ENCODE measurements at regions not wholly inside any gene's neighbourhood (a gene's known extent, or its start where the extent isn't known, plus 50 kb on each side); places are given as distances from the start of the nearest gene placed in this dataset.
"Not testable (repeated sequence)": the region's sequence is repeated elsewhere in the genome, so short reads cannot be mapped to it uniquely, and the experiment has no call there.

DNA sequence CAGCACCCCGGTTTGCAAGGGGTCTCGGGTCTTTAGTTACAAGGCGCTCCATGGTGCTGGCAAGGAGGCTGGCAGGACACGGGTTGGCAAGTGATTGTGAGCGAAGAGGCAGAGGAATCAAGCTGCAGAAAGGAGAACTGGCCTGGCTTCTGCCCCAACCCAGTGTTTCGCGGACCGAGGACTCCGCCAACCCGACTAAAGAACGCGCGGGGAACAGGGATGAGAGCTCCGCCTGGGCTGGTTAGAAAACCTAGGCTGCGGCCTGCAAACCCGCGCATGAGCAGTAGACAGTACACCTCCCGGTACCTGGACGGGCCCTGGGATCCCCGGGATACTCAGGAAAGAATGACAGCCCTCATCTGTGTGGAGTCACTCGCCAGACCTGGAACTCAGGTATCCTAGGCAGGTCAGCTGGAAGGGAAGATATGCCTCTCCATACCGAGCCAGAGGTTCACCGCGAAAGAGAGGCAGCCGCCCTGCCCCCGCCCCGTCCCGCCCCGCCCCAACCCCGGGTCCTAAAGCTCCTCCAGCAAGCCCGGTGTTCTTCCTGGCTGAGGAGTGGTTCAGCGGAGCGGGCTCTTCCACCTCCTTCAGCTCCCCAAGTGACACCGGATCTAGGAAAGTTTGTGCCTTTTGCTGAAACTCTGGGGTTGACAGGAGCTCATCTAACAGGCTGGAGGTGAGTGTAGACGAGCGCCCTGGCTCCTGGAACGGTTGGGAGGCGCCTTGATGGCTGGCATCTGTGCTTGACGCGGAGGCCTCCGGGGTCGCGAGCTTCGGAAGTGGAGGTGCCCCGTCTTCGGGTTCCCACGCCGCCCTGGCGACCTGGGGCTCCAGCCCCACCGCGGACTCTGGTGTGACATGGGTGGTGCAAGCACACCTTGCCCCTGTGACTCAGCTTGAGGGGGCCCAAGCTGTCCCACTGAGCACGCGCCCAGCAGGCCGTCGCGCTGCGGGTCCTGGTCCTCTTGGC is 1847.3 kb upstream of the DEFB115 start:
- H3K9me3 ChIP-seq (ENCODE audit: control insufficient read depth in 2 of 3, insufficient read depth in 1 of 3, low read length in 3 of 3), result peaks cover 0 to 4% (median 1%) of the 10 kb centered on the region in 3 donors
- H3K27ac ChIP-seq (ENCODE audit: low read depth in 2 of 2, low read length in 2 of 2), result no peak overlapping the region
- H3K9ac ChIP-seq (ENCODE audit: low read length in 3 of 3), result no peak overlapping the region
- peak in 1 of 5 donors; percentile 75 for DNase-seq
- H3K4me3 ChIP-seq (ENCODE audit: low read length in 3 of 3), result peak overlapping the region in 1 of 3 donors; percentile 42
- H3K36me3 ChIP-seq (ENCODE audit: control insufficient read depth in 2 of 3, insufficient read depth in 3 of 3, low read length in 3 of 3), result no peaks in the 10 kb centered on the region
- no peaks in the 10 kb centered on the region for H3K27me3 ChIP-seq (ENCODE audit: control insufficient read depth, insufficient read depth, low read length)
- H3K4me1 ChIP-seq (ENCODE audit: control insufficient read depth in 2 of 3, insufficient read depth in 2 of 3, low read depth in 1 of 3, low read length in 3 of 3), result no peaks in the 10 kb centered on the region
- no peak for FAIRE-seq
- intact Hi-C loops (cut with DNase I), result no loop called here
- TF ChIP-seq, protein P1, sequence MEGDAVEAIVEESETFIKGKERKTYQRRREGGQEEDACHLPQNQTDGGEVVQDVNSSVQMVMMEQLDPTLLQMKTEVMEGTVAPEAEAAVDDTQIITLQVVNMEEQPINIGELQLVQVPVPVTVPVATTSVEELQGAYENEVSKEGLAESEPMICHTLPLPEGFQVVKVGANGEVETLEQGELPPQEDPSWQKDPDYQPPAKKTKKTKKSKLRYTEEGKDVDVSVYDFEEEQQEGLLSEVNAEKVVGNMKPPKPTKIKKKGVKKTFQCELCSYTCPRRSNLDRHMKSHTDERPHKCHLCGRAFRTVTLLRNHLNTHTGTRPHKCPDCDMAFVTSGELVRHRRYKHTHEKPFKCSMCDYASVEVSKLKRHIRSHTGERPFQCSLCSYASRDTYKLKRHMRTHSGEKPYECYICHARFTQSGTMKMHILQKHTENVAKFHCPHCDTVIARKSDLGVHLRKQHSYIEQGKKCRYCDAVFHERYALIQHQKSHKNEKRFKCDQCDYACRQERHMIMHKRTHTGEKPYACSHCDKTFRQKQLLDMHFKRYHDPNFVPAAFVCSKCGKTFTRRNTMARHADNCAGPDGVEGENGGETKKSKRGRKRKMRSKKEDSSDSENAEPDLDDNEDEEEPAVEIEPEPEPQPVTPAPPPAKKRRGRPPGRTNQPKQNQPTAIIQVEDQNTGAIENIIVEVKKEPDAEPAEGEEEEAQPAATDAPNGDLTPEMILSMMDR (IDR thresholded peaks at IDR 0.05; ENCODE audit: borderline replicate concordance, extremely low read depth, insufficient read depth), result no peak

DNA sequence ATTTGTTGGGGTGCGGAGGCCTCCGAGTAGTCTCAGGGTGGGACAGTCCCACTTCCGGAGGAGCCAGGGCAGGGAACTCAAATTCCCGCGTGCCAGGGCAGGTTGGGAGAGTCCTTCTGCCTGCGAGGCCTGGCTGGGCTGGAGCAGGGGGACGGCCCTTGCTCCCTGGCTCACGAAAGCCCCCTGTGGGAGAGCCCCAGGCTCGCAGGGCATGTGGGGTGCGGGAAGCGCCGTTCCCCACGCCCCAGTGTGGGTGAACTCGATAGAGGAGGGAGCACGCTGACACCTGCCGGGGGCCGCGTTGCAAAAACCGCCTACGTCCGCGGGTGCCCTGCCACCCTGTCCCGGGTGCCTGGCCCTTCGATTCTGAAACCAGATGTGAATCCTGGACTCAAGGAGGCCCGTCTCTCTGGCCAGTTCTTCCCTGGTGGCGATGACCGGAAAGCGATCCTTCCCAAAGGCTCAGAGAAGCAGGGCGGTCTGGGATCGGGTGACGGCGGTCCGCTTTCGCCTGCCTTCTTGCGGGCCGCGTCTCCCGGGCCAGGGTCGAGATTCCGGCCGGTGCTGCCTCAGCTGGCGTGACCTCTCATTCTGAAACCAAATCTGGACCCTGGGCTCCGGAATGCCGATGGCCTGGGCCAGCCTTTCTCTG is 1846.5 kb upstream of the DEFB115 start:
- no peaks in the 10 kb centered on the region for H3K27me3 ChIP-seq (ENCODE audit: control insufficient read depth, insufficient read depth, low read length)
- no peak overlapping the region for H3K4me3 ChIP-seq (ENCODE audit: low read length in 3 of 3)
- H3K27ac ChIP-seq (ENCODE audit: low read depth in 2 of 2, low read length in 2 of 2), result no peak overlapping the region
- DNase-seq (peak in 1 of 5 donors; percentile 78), FAIRE-seq (no peak)
- H3K9me3 ChIP-seq (ENCODE audit: control insufficient read depth in 2 of 3, insufficient read depth in 1 of 3, low read length in 3 of 3), result peaks cover 0 to 4% (median 1%) of the 10 kb centered on the region in 3 donors
- TF ChIP-seq, protein P1 (IDR thresholded peaks at IDR 0.05; ENCODE audit: borderline replicate concordance, extremely low read depth, insufficient read depth), result no peak
- intact Hi-C loops (cut with DNase I), result no loop called here
- H3K36me3 ChIP-seq (ENCODE audit: control insufficient read depth in 2 of 3, insufficient read depth in 3 of 3, low read length in 3 of 3), result no peaks in the 10 kb centered on the region
- no peaks in the 10 kb centered on the region for H3K4me1 ChIP-seq (ENCODE audit: control insufficient read depth in 2 of 3, insufficient read depth in 2 of 3, low read depth in 1 of 3, low read length in 3 of 3)
- no peak overlapping the region for H3K9ac ChIP-seq (ENCODE audit: low read length in 3 of 3)

DNA sequence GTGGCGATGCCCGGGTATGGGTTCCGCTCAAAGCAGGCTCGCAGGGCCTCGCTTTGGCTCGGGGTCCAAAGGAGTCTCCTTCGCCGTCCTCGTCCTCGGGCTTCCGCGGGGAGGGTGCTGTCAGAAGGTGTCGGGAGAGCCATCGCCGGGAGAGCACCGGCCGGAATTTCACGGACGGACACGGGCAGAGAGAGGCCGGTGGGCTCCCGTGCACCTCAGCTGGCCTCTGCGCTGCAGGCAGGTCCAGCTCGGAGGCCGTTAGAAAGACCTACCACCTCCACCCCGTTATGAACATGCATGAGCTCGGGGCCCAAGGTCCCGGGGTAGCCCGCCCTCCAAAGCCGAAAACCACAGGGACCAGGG is 1846.0 kb upstream of the DEFB115 start:
- H3K9ac ChIP-seq (ENCODE audit: low read length in 3 of 3); H3K27ac ChIP-seq (ENCODE audit: low read depth in 2 of 2, low read length in 2 of 2); intact Hi-C loops (cut with DNase I); H3K4me1 ChIP-seq (ENCODE audit: control insufficient read depth in 2 of 3, insufficient read depth in 2 of 3, low read depth in 1 of 3, low read length in 3 of 3); H3K36me3 ChIP-seq (ENCODE audit: control insufficient read depth in 2 of 3, insufficient read depth in 3 of 3, low read length in 3 of 3); H3K27me3 ChIP-seq (ENCODE audit: control insufficient read depth, insufficient read depth, low read length); H3K4me3 ChIP-seq (ENCODE audit: low read length in 3 of 3); FAIRE-seq; DNase-seq; H3K9me3 ChIP-seq (ENCODE audit: control insufficient read depth in 2 of 3, insufficient read depth in 1 of 3, low read length in 3 of 3): not testable (repeated sequence)

- intact Hi-C loops (cut with DNase I), result no loop called here
- H3K27ac ChIP-seq (ENCODE audit: low read depth in 2 of 2, low read length in 2 of 2), result no peak overlapping the region
- FAIRE-seq (no peak), DNase-seq (no peak)
- no peak overlapping the region for H3K9ac ChIP-seq (ENCODE audit: low read length in 3 of 3)
- no peaks in the 10 kb centered on the region for H3K4me1 ChIP-seq (ENCODE audit: control insufficient read depth in 2 of 3, insufficient read depth in 2 of 3, low read depth in 1 of 3, low read length in 3 of 3)
- H3K27me3 ChIP-seq (ENCODE audit: control insufficient read depth, insufficient read depth, low read length), result no peaks in the 10 kb centered on the region
- H3K9me3 ChIP-seq (ENCODE audit: control insufficient read depth in 2 of 3, insufficient read depth in 1 of 3, low read length in 3 of 3), result no peaks in the 10 kb centered on the region
- H3K4me3 ChIP-seq (ENCODE audit: low read length in 3 of 3), result no peak overlapping the region
- TF ChIP-seq, protein P1 (IDR thresholded peaks at IDR 0.05; ENCODE audit: borderline replicate concordance, extremely low read depth, insufficient read depth), result no peak
- no peaks in the 10 kb centered on the region for H3K36me3 ChIP-seq (ENCODE audit: control insufficient read depth in 2 of 3, insufficient read depth in 3 of 3, low read length in 3 of 3)
These were observed 1838.1 kb upstream of the DEFB115 start for GRCh38 chr20:29419378-29419777.

All from kidney (tissue), 13 donors.